GM12878 (cell line): ENCODE measurements at regions not wholly inside any gene's neighbourhood (a gene's known extent, or its start where the extent isn't known, plus 50 kb on each side); places are given as distances from the start of the nearest gene placed in this dataset.

Experiments used
- ATAC-seq: fragments of 200-7000 bp; cut with Tn5 transposase; 3 replicates; pipeline ENCODE4 v1.9.1; 2020; ENCODE audit warnings: mild to moderate bottlenecking, moderate library complexity
- BruUV-seq: library from RNA; stranded (reverse); fragments of 400-500 nt; replicated peaks from 2 replicates; lab custom pipeline; 2021; lab: Mats Ljungman, UMichigan
- CTCF ChIA-PET: fragments of 300-600 bp; sonication (Branson Sonifier 250); formaldehyde crosslinking; extraction: SDS; loops from one replicate; lab custom pipeline; 2021; ENCODE audit warnings: inconsistent platforms; lab: Yijun Ruan, JAX
- POLR2A ChIA-PET: fragments of 350-600 bp; formaldehyde crosslinking; extraction: SDS; loops from one replicate; lab custom pipeline; 2021; ENCODE audit warnings: inconsistent platforms; lab: Charles Lee
- RAD21 ChIA-PET: fragments of 300-600 bp; sonication (Branson Sonifier 250); formaldehyde crosslinking; loops from one replicate; lab custom pipeline; 2023; ENCODE audit warnings: antibody characterized with exemption; ENCODE audit not compliant: unreplicated experiment; lab: Charles Lee
- SMC1A ChIA-PET: fragments of 300-600 bp; sonication (Branson Sonifier 250); formaldehyde crosslinking; loops from one replicate; lab custom pipeline; 2023; ENCODE audit not compliant: unreplicated experiment, uncharacterized antibody; lab: Charles Lee
- DNase-seq: peaks from one replicate; pipeline ENCODE4 v3.0.0-alpha.2; 2011; ENCODE audit warnings: low read depth, low spot score
- FAIRE-seq: peaks from 3 replicates; lab custom pipeline; 2011; peaks lifted over from hg19 to GRCh38; lab: Jason Lieb, UNC
- H2AFZ ChIP-seq: 2 replicates; pipeline ENCODE4 v1.6.0; 2011; ENCODE audit warnings: low read depth, low read length, control low read depth; ENCODE audit not compliant: control insufficient read depth
- H3K27ac ChIP-seq: 2 replicates; pipeline ENCODE4 v1.5.1; 2011; ENCODE audit warnings: control low read depth; ENCODE audit not compliant: control insufficient read depth, insufficient read depth
- H3K27me3 ChIP-seq, 2 experiments: replicated peaks in 1 of 2; 2 replicates each; pipeline versions ENCODE4 v1.6.0 to v1.6.1; 2011; ENCODE audit warnings: low read length in 1 of 2; ENCODE audit not compliant: control insufficient read depth in 2 of 2, insufficient read depth in 2 of 2
- H3K36me3 ChIP-seq, 2 experiments: 2 replicates each; pipeline ENCODE4 v1.5.1; 2011; ENCODE audit warnings: low read length in 1 of 2; ENCODE audit not compliant: control insufficient read depth in 2 of 2, insufficient read depth in 2 of 2
- H3K4me1 ChIP-seq: 2 replicates; pipeline ENCODE4 v1.6.1; 2011; ENCODE audit warnings: mild to moderate bottlenecking, low read length, moderate library complexity, mixed read lengths; ENCODE audit not compliant: control insufficient read depth, insufficient read depth
- H3K4me2 ChIP-seq: 2 replicates; pipeline ENCODE4 v1.6.0; 2011; ENCODE audit warnings: control low read depth; ENCODE audit not compliant: control insufficient read depth, insufficient read depth
- H3K4me3 ChIP-seq: fragments of 200-600 bp; sonication (generic); 2 replicates; pipeline ENCODE4 v1.5.1; 2016
- H3K79me2 ChIP-seq: 2 replicates; pipeline ENCODE4 v1.6.0; 2011; ENCODE audit warnings: low read length; ENCODE audit not compliant: control insufficient read depth, insufficient read depth
- H3K9ac ChIP-seq: 2 replicates; pipeline ENCODE4 v1.8.0; 2011; ENCODE audit warnings: low read length, control low read depth, mixed read lengths; ENCODE audit not compliant: control insufficient read depth, insufficient read depth
- H3K9me3 ChIP-seq: replicated peaks from 3 replicates; pipeline ENCODE4 v1.5.1; 2011; ENCODE audit warnings: mild to moderate bottlenecking, low read length; ENCODE audit not compliant: control insufficient read depth, insufficient read depth
- H4K20me1 ChIP-seq: 2 replicates; pipeline ENCODE4 v1.6.0; 2011; ENCODE audit not compliant: control insufficient read depth, insufficient read depth
- ATF3 ChIP-seq: IDR thresholded peaks from 2 replicates; pipeline ENCODE4 v1.6.1; 2011; ENCODE audit warnings: low read depth, mild to moderate bottlenecking, low read length, moderate library complexity, borderline replicate concordance; ENCODE audit errors: extremely low read depth
- E2F8 ChIP-seq: fragments of 450-650 bp; IDR thresholded peaks from 2 replicates; pipeline ENCODE4 v1.6.1; 2018; ENCODE audit warnings: mild to moderate bottlenecking, low read depth, moderate library complexity; ENCODE audit not compliant: partially characterized antibody
- ELK1 ChIP-seq: IDR thresholded peaks from 2 replicates; pipeline ENCODE4 v1.6.1; 2012; ENCODE audit warnings: low read depth, low read length, improper control_type of control experiment
- ETV6 ChIP-seq, 2 experiments: fragments of 450-650 bp in 1 of 2; IDR thresholded peaks in 1 of 2; conservative IDR thresholded peaks in 1 of 2; 2 replicates each; pipeline ENCODE4 v1.6.1; 2014; ENCODE audit warnings: antibody characterized with exemption in 1 of 2, borderline replicate concordance in 1 of 2, low read depth in 1 of 2, mild to moderate bottlenecking in 1 of 2, moderate library complexity in 1 of 2
- FOXM1 ChIP-seq: IDR thresholded peaks from 2 replicates; pipeline ENCODE4 v1.6.1; 2012; ENCODE audit warnings: low read depth, mild to moderate bottlenecking, inconsistent platforms, low read length, moderate library complexity
- HDAC6 ChIP-seq: fragments of 200-600 bp; sonication (generic); IDR thresholded peaks from one replicate; pipeline ENCODE4 v1.8.0; 2017; ENCODE audit warnings: antibody characterized with exemption; ENCODE audit not compliant: unreplicated experiment
- HDGF ChIP-seq: fragments of 450-650 bp; IDR thresholded peaks from 2 replicates; pipeline ENCODE4 v1.6.1; 2016; ENCODE audit warnings: antibody characterized with exemption
- IKZF1 ChIP-seq: fragments of 450-650 bp; conservative IDR thresholded peaks from 2 replicates; pipeline ENCODE4 v1.6.1; 2017; ENCODE audit warnings: antibody characterized with exemption, mild to moderate bottlenecking
- PAX8 ChIP-seq: fragments of 450-650 bp; IDR thresholded peaks from 2 replicates; pipeline ENCODE4 v1.6.1; 2017; ENCODE audit warnings: mild to moderate bottlenecking, moderate library complexity
- PRDM15 ChIP-seq: fragments of 450-650 bp; formaldehyde crosslinking; IDR thresholded peaks from 2 replicates; pipeline ENCODE4 v1.4.0; 2020; ENCODE audit warnings: mild to moderate bottlenecking, moderate library complexity
- RAD51 ChIP-seq: fragments of 450-650 bp; IDR thresholded peaks from 2 replicates; pipeline ENCODE4 v1.6.1; 2016; ENCODE audit warnings: moderate library complexity, mild to moderate bottlenecking, inconsistent platforms
- STAT1 ChIP-seq: fragments of 450-650 bp; conservative IDR thresholded peaks from 2 replicates; pipeline ENCODE4 v1.6.1; 2014; ENCODE audit warnings: antibody characterized with exemption, mild to moderate bottlenecking
- USF1 ChIP-seq: IDR thresholded peaks from 2 replicates; pipeline ENCODE4 v1.6.1; 2011; ENCODE audit warnings: borderline replicate concordance, low read depth, mild to moderate bottlenecking, moderate library complexity, mixed read lengths, low read length; ENCODE audit not compliant: insufficient read depth; ENCODE audit errors: extremely low read length
- WGBS: methylation state at CpG from one replicate; pipeline ENCODE4 v1.1.6; 2016; ENCODE audit warnings: low lambda C conversion rate; ENCODE audit not compliant: insufficient replicate concordance, insufficient coverage; ENCODE audit errors: missing lambda C conversion rate; 5-methylcytosine and 5-hydroxymethylcytosine counted together
- in situ Hi-C: fragments of 300-500 bp; cut with MboI; formaldehyde crosslinking; loops from 9 replicates; pipeline ENCODE4 v1.14.3; 2018; ENCODE audit warnings: mixed read lengths
- intact Hi-C: fragments of 100-400 bp; cut with micrococcal nuclease; formaldehyde crosslinking; loops from one replicate; pipeline ENCODE4 v1.14.2; 2022; ENCODE audit not compliant: unreplicated experiment

GRCh38 chr6:164346631-164347030 is 932.1 kb downstream of the QKI start (continued):
- TF ChIP-seq E2F8 = no peak
- no peak for TF ChIP-seq ELK1
- TF ChIP-seq FOXM1 = no peak
- no peak for TF ChIP-seq ATF3
- no peak for TF ChIP-seq PAX8

GRCh38 chr6:164345806-164346496 is 931.4 kb downstream of the QKI start:
- 10% methylated on average over 8 of the region's 8 CpGs for WGBS
- SMC1A ChIA-PET = interaction anchor here (1.1 kb wide), 1 partner anchor 45 kb away, joined by 3 read pairs; no protein-coding TSS in a partner anchor
- no peak for TF ChIP-seq STAT1
- no peak for TF ChIP-seq PRDM15 (CRISPR knock-in tag)
- TF ChIP-seq HDAC6 = no peak
- TF ChIP-seq RAD51 = no peak
- no peak for TF ChIP-seq IKZF1
- TF ChIP-seq USF1 = no peak
- TF ChIP-seq ETV6 (conservative IDR thresholded peaks at IDR 0.05 in 1 of 2, IDR thresholded peaks at IDR 0.05 in 1 of 2; ENCODE audit: borderline replicate concordance in 1 of 2, low read depth in 1 of 2) = no peak
- TF ChIP-seq HDGF = no peak

More at GRCh38 chr6:164345806-164346496, 931.4 kb downstream of the QKI start:
- in situ Hi-C loops = no loop called here
- H3K4me3 ChIP-seq = no peak overlapping the region
- no peak overlapping the region for H2AFZ ChIP-seq
- no peak overlapping the region for H3K27ac ChIP-seq
- H3K9me3 ChIP-seq = no peaks in the 10 kb centered on the region
- no peak overlapping the region for H3K4me2 ChIP-seq
- BruUV-seq = no TSS peak
- H3K9ac ChIP-seq = no peak overlapping the region
- H3K4me1 ChIP-seq = no peaks in the 10 kb centered on the region
- ChIA-PET CTCF (no interaction called here), RAD21 (no interaction called here), POLR2A (no interaction called here)
- ATAC-seq (no peak), DNase-seq (no peak), FAIRE-seq (no peak)
- no peaks in the 10 kb centered on the region for H3K79me2 ChIP-seq
- no peaks in the 10 kb centered on the region for H4K20me1 ChIP-seq
- intact Hi-C loops = no loop called here
- H3K27me3 ChIP-seq = no peaks in the 10 kb centered on the region
- no peaks in the 10 kb centered on the region for H3K36me3 ChIP-seq
